H9 (cell line): ENCODE measurements at regions not wholly inside any gene's neighbourhood (a gene's known extent, or its start where the extent isn't known, plus 50 kb on each side); places are given as distances from the start of the nearest gene placed in this dataset.

Experiments used
- DNase-seq: peaks from one replicate; pipeline ENCODE4 v3.0.0-alpha.2; 2017
- H2AFZ ChIP-seq: one replicate; pipeline ENCODE4 v1.6.1; 2013; ENCODE audit warnings: mild to moderate bottlenecking, low read length, control low read depth, moderate library complexity
- H2AK5ac ChIP-seq: 2 replicates; pipeline ENCODE4 v1.6.1; 2013; ENCODE audit warnings: low read length, control low read depth, mixed read lengths; ENCODE audit not compliant: insufficient read length
- H2BK120ac ChIP-seq: one replicate; pipeline ENCODE4 v1.6.1; 2013; ENCODE audit warnings: low read depth, mild to moderate bottlenecking, low read length, control low read depth, inconsistent platforms; ENCODE audit not compliant: poor library complexity, severe bottlenecking
- H2BK12ac ChIP-seq: 2 replicates; pipeline ENCODE4 v1.6.1; 2013; ENCODE audit warnings: low read length, control low read depth, mixed read lengths, low read depth; ENCODE audit not compliant: insufficient read length
- H2BK15ac ChIP-seq: 2 replicates; pipeline ENCODE4 v1.6.1; 2013; ENCODE audit warnings: low read depth, low read length, control low read depth
- H2BK20ac ChIP-seq: one replicate; pipeline ENCODE4 v1.6.1; 2013; ENCODE audit warnings: low read depth, mild to moderate bottlenecking, low read length, control low read depth, inconsistent platforms; ENCODE audit not compliant: poor library complexity, severe bottlenecking
- H2BK5ac ChIP-seq: 2 replicates; pipeline ENCODE4 v1.6.1; 2013; ENCODE audit warnings: low read length, control low read depth, mixed read lengths; ENCODE audit not compliant: insufficient read length
- H3K14ac ChIP-seq: 2 replicates; pipeline ENCODE4 v1.6.1; 2013; ENCODE audit warnings: low read length, control low read depth; ENCODE audit not compliant: insufficient read depth
- H3K18ac ChIP-seq: 2 replicates; pipeline ENCODE4 v1.6.1; 2013; ENCODE audit warnings: low read depth, mild to moderate bottlenecking, mixed read lengths, low read length, control low read depth; ENCODE audit not compliant: insufficient read length
- H3K23ac ChIP-seq: 2 replicates; pipeline ENCODE4 v1.6.1; 2013; ENCODE audit warnings: low read length, control low read depth, mixed read lengths, low read depth; ENCODE audit not compliant: insufficient read length
- H3K23me2 ChIP-seq: 2 replicates; pipeline ENCODE4 v1.6.1; 2013; ENCODE audit warnings: low read depth, mild to moderate bottlenecking, mixed read lengths, low read length, control low read depth; ENCODE audit not compliant: insufficient read length, poor library complexity, severe bottlenecking
- H3K27ac ChIP-seq: 2 replicates; pipeline ENCODE4 v1.5.1; 2013; ENCODE audit warnings: low read length, control low read depth, mixed read lengths, low read depth; ENCODE audit not compliant: insufficient read length
- H3K27me3 ChIP-seq: 2 replicates; pipeline ENCODE4 v1.6.1; 2013; ENCODE audit warnings: low read length, control low read depth, inconsistent platforms; ENCODE audit not compliant: insufficient read depth
- H3K4ac ChIP-seq: 2 replicates; pipeline ENCODE4 v1.6.1; 2013; ENCODE audit warnings: low read depth, mild to moderate bottlenecking, control low read depth, inconsistent platforms, low read length, moderate library complexity
- H3K4me1 ChIP-seq: 2 replicates; pipeline ENCODE4 v1.6.1; 2013; ENCODE audit warnings: low read length, control low read depth, inconsistent platforms; ENCODE audit not compliant: insufficient read depth
- H3K4me2 ChIP-seq: 2 replicates; pipeline ENCODE4 v1.6.1; 2013; ENCODE audit warnings: low read length, control low read depth, mixed read lengths; ENCODE audit not compliant: insufficient read length, insufficient read depth
- H3K56ac ChIP-seq: 2 replicates; pipeline ENCODE4 v1.6.1; 2013; ENCODE audit warnings: low read depth, mild to moderate bottlenecking, mixed read lengths, low read length, control low read depth; ENCODE audit not compliant: insufficient read length
- H3K79me1 ChIP-seq: 2 replicates; pipeline ENCODE4 v1.6.1; 2013; ENCODE audit warnings: low read depth, mild to moderate bottlenecking, moderate library complexity, low read length, control low read depth, inconsistent platforms; ENCODE audit not compliant: insufficient read depth, poor library complexity, severe bottlenecking
- H3K79me2 ChIP-seq: 2 replicates; pipeline ENCODE4 v1.6.1; 2013; ENCODE audit warnings: low read length, control low read depth, inconsistent platforms; ENCODE audit not compliant: insufficient read depth
- H3K9ac ChIP-seq: 2 replicates; pipeline ENCODE4 v1.6.1; 2013; ENCODE audit warnings: low read length, control low read depth, mixed read lengths; ENCODE audit not compliant: insufficient read length; ENCODE audit errors: extremely low read depth
- H3K9me3 ChIP-seq: one replicate; pipeline ENCODE4 v1.6.1; 2013; ENCODE audit warnings: low read depth, low read length, inconsistent platforms; ENCODE audit not compliant: control insufficient read depth
- H3T11ph ChIP-seq: one replicate; pipeline ENCODE4 v1.6.1; 2013; ENCODE audit warnings: mild to moderate bottlenecking, low read length, control low read depth, inconsistent platforms
- H4K20me1 ChIP-seq: one replicate; pipeline ENCODE4 v1.6.1; 2013; ENCODE audit not compliant: control insufficient read depth, insufficient read length, insufficient read depth
- H4K5ac ChIP-seq: 2 replicates; pipeline ENCODE4 v1.6.1; 2013; ENCODE audit warnings: low read depth, mild to moderate bottlenecking, mixed read lengths, low read length, control low read depth; ENCODE audit not compliant: insufficient read length
- H4K8ac ChIP-seq: replicated peaks from 2 replicates; pipeline ENCODE4 v1.6.1; 2013; ENCODE audit warnings: low read length, control low read depth, mixed read lengths, low read depth; ENCODE audit not compliant: insufficient read length
- H4K91ac ChIP-seq: 2 replicates; pipeline ENCODE4 v1.6.1; 2013; ENCODE audit warnings: low read depth, mild to moderate bottlenecking, moderate library complexity, mixed read lengths, low read length, control low read depth; ENCODE audit not compliant: insufficient read length
- H3K27ac Mint-ChIP-seq, 3 experiments: 2 replicates in 2 of 3; 3 replicates in 1 of 3; pipeline ENCODE4 v1.8.0; 2020 to 2021; ENCODE audit warnings: mixed read lengths in 3 of 3, mild to moderate bottlenecking in 1 of 3, moderate library complexity in 1 of 3
- H3K27me3 Mint-ChIP-seq: 2 replicates; pipeline ENCODE4 v1.8.0; 2021; ENCODE audit warnings: low read depth, mild to moderate bottlenecking, moderate library complexity, mixed read lengths
- H3K36me3 Mint-ChIP-seq, 3 experiments: 2 replicates in 2 of 3; 3 replicates in 1 of 3; pipeline ENCODE4 v1.8.0; 2020 to 2021; ENCODE audit warnings: low read depth in 3 of 3, mixed read lengths in 3 of 3; ENCODE audit not compliant: insufficient read depth in 1 of 3
- H3K4me1 Mint-ChIP-seq, 2 experiments: 2 replicates each; pipeline ENCODE4 v1.8.0; 2020; ENCODE audit warnings: mixed read lengths in 2 of 2
- H3K4me3 Mint-ChIP-seq, 2 experiments: 2 replicates in 1 of 2; 3 replicates in 1 of 2; pipeline ENCODE4 v1.8.0; 2020 to 2021; ENCODE audit warnings: mild to moderate bottlenecking in 2 of 2, mixed read lengths in 2 of 2, moderate library complexity in 1 of 2
- H3K9me3 Mint-ChIP-seq, 2 experiments: 2 replicates in 1 of 2; 3 replicates in 1 of 2; pipeline ENCODE4 v1.8.0; 2020; ENCODE audit warnings: mild to moderate bottlenecking in 2 of 2, mixed read lengths in 2 of 2, moderate library complexity in 1 of 2
- WGBS: extraction: QIAGEN DNeasy Blood & Tissue Kit; methylation state at CpG from one replicate; pipeline ENCODE4 v1.1.7; 2013; ENCODE audit warnings: missing lambda C conversion rate, low lambda C conversion rate, mixed read lengths; ENCODE audit not compliant: insufficient read length; ENCODE audit errors: extremely low coverage; 5-methylcytosine and 5-hydroxymethylcytosine counted together
- TF ChIP-seq, protein P1 (sequence below): fragments of 200-600 bp; sonication (generic); conservative IDR thresholded peaks from 3 replicates; pipeline ENCODE4 v1.8.0; 2021; ENCODE audit warnings: antibody characterized with exemption, mild to moderate bottlenecking

- H3K4me2 ChIP-seq = no peak overlapping the region
- H3K79me2 ChIP-seq = no peaks in the 10 kb centered on the region
- H2BK120ac ChIP-seq = no peak overlapping the region
- no peak overlapping the region for H3K27ac ChIP-seq
- H3K14ac ChIP-seq = no peak overlapping the region
- H4K8ac ChIP-seq = no peak overlapping the region
- no peak overlapping the region for H3K23ac ChIP-seq
- no peaks in the 10 kb centered on the region for H3K4me1 ChIP-seq
- no peak overlapping the region for H3K56ac ChIP-seq
- Mint-ChIP-seq H3K4me1 (peaks cover 6 to 7% of the 10 kb centered on the region in 2 experiments), H3K27ac (no peak overlapping the region), H3K4me3 (no peak overlapping the region), H3K36me3 (no peaks in the 10 kb centered on the region; a peak in 1 of 7 replicates), H3K27me3 (no peaks in the 10 kb centered on the region; the same call in 1 of the 2 replicates), H3K9me3 (no peaks in the 10 kb centered on the region; a peak in 2 of 5 replicates)
- no peak overlapping the region for H3K4ac ChIP-seq
- no peak overlapping the region for H4K5ac ChIP-seq
- H2BK12ac ChIP-seq = no peak overlapping the region
- no peaks in the 10 kb centered on the region for H3K27me3 ChIP-seq
- no peak overlapping the region for H2AK5ac ChIP-seq
- TF ChIP-seq, protein P1, sequence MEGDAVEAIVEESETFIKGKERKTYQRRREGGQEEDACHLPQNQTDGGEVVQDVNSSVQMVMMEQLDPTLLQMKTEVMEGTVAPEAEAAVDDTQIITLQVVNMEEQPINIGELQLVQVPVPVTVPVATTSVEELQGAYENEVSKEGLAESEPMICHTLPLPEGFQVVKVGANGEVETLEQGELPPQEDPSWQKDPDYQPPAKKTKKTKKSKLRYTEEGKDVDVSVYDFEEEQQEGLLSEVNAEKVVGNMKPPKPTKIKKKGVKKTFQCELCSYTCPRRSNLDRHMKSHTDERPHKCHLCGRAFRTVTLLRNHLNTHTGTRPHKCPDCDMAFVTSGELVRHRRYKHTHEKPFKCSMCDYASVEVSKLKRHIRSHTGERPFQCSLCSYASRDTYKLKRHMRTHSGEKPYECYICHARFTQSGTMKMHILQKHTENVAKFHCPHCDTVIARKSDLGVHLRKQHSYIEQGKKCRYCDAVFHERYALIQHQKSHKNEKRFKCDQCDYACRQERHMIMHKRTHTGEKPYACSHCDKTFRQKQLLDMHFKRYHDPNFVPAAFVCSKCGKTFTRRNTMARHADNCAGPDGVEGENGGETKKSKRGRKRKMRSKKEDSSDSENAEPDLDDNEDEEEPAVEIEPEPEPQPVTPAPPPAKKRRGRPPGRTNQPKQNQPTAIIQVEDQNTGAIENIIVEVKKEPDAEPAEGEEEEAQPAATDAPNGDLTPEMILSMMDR = no peak
- no peak overlapping the region for H2AFZ ChIP-seq
- no peak overlapping the region for H2BK15ac ChIP-seq
- whole genome bisulfite sequencing = no CpG with 5 or more reads among the region's 4 CpGs
- no peak overlapping the region for H3K9ac ChIP-seq
- no peak overlapping the region for H4K91ac ChIP-seq
- no peak overlapping the region for H3K18ac ChIP-seq
- no peaks in the 10 kb centered on the region for H3K79me1 ChIP-seq
- no peaks in the 10 kb centered on the region for H4K20me1 ChIP-seq
- H2BK20ac ChIP-seq = no peak overlapping the region
- H3K23me2 ChIP-seq = no peaks in the 10 kb centered on the region
- H3T11ph ChIP-seq = no peak overlapping the region
- no peak for DNase-seq
- no peaks in the 10 kb centered on the region for H3K9me3 ChIP-seq
- no peak overlapping the region for H2BK5ac ChIP-seq
Measured at GRCh38 chr5:155389498-155389897, 375.9 kb downstream of the KIF4B start.
